ENCODE measurements at regions not wholly inside any gene's neighbourhood (a gene's known extent, or its start where the extent isn't known, plus 50 kb on each side); places are given as distances from the start of the nearest gene placed in this dataset.

DNA sequence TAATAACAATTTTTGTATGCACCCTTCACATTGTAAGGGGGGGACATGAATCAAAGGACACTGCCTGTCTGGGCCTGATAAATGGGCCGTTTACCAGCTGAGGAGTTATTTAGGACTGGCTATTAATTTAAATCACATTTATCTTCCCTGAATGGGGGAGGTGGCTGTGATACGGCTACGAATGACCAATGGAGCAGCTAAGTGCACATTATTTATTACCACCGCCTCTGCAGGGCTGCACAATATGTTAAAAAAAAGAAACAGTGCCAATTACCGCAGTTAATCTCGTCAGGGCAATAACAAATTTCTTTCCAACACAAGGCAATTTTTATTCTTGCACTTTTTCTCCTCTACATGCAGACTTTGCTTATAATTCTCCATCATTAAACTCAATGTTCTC lies 318.4 kb downstream of the IRX2 start:
- TF ChIP-seq, protein P1, sequence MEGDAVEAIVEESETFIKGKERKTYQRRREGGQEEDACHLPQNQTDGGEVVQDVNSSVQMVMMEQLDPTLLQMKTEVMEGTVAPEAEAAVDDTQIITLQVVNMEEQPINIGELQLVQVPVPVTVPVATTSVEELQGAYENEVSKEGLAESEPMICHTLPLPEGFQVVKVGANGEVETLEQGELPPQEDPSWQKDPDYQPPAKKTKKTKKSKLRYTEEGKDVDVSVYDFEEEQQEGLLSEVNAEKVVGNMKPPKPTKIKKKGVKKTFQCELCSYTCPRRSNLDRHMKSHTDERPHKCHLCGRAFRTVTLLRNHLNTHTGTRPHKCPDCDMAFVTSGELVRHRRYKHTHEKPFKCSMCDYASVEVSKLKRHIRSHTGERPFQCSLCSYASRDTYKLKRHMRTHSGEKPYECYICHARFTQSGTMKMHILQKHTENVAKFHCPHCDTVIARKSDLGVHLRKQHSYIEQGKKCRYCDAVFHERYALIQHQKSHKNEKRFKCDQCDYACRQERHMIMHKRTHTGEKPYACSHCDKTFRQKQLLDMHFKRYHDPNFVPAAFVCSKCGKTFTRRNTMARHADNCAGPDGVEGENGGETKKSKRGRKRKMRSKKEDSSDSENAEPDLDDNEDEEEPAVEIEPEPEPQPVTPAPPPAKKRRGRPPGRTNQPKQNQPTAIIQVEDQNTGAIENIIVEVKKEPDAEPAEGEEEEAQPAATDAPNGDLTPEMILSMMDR (IDR thresholded peaks at IDR 0.05; ENCODE audit: borderline replicate concordance, extremely low read depth, low read length, poor library complexity, severe bottlenecking): no peak
- no peak for TF ChIP-seq EZH2 (IDR thresholded peaks at IDR 0.05; ENCODE audit: borderline replicate concordance, low read depth, low read length, severe bottlenecking)

All from DND-41 (cell line).